Medulla oblongata (tissue), 1 donor: ENCODE measurements at regions not wholly inside any gene's neighbourhood (a gene's known extent, or its start where the extent isn't known, plus 50 kb on each side); places are given as distances from the start of the nearest gene placed in this dataset.

Source experiments
- DNase-seq: peaks from one replicate; pipeline ENCODE4 v3.0.0-alpha.2; 2015; ENCODE audit errors: extremely low spot score

DNA sequence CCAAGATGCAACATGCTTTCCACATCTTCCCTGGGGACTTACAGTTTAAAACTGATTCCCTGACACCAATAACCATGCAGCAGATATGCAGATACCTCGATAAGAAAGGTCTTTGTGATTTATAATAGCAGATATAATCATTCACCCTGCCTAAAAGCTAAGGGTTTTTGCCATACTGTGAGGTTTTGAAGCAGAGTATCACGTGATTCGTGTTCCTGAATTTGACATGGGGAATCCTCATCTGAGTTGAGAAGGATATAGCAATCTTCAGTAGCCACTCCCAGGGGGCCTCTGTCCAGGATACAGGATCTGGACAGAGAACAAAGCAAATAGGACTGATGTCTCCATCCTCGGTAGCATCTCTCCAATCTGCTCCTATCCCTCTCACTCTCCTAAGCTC, 79.1 kb upstream of the SDK2 start:
- no peak for DNase-seq

DNA sequence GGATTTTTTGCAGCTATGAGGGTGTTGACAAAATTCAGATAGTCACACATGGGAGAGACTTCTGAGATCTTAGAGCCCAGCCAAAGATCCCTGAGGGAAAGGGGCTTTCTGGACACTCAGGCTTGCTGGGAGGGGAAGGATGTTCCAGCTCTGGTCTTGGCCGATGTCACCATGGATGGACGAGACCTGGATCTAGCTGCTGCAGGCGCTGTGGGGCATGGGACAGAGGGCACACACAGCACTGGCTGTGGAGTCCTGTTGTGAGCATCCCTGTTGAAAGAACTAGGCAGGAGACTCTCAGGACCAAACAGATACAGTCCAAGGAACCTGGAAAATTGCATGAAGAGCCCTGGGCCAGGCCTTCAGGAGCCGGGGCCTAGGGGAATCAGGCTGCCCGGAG, 80.1 kb upstream of the SDK2 start:
- DNase-seq: no peak

- no peak for DNase-seq
These were observed 80.7 kb upstream of the SDK2 start for GRCh38 chr17:73724990-73725389.

- no peak for DNase-seq
These were observed 81.7 kb upstream of the SDK2 start for GRCh38 chr17:73725794-73726515.

DNA sequence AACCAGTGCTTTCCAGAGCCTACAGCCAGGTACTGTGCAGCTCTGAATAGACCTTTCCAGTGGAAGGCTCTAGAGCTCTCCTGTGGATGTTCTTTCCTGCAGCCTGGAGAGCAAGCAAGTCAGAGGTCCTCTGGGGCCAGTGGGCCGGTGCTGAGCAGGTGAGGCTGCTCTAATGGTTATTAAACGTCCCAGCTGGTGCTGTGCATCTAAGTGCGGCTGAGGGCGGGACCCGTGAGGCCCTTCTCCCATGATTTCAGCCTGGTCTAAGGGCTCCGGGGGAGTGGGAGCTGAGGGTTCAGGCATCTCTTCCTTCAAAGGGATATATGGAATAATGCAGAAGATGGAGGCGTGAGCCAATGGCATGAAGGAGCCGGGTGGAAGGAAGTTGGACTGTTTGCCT, 83.7 kb upstream of the SDK2 start:
- DNase-seq: no peak

- DNase-seq: no peak
These were observed 84.9 kb upstream of the SDK2 start for GRCh38 chr17:73729101-73729500.

DNA sequence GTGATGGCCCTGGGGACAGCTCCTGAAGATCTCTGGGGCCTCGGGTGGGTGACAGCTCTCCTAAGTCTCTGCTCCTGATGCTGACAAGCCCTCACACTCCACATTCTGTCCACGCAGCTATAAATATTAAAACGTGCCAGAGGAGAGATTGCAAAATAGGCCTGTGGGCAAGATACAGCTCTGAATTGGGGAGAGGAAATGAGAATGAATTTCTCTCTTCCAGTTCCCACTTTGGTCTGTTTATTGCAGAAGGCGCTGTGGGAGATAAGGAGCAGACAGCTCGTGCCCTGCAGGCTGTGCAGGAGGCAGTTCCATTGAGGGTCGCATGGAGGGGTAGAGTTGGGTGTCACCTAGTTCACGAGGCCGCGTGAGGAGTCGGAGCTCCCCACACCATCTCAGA, 87.5 kb upstream of the SDK2 start:
- DNase-seq: peak; percentile 18

DNA sequence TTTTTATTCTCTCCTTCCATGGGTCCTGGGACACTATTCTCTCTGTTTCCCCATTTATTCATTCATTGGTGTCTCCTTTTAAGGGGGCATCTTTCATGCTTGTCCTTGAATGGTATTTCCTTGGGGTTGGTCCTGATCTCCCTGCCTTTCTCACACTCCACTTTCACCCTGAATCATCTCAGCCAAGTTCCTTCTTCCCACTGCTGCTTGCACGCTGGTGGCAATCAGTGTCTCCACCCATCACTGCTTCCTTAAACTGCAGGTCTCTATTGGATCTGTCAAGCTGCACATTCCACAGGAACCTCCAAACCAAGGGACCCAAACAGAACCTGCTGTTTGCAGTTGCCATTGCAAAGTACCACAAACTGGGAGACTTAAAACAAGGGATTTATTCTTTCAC, 89.3 kb upstream of the SDK2 start:
- no peak for DNase-seq

GRCh38 chr17:73735245-73735644, 91.0 kb upstream of the SDK2 start:
- DNase-seq: no peak

- no peak for DNase-seq
These were observed 94.7 kb upstream of the SDK2 start for GRCh38 chr17:73738751-73739575.

GRCh38 chr17:73740370-73740769, 96.1 kb upstream of the SDK2 start:
- no peak for DNase-seq

GRCh38 chr17:73742948-73743381, 98.7 kb upstream of the SDK2 start:
- DNase-seq: no peak

GRCh38 chr17:73743518-73744201, 99.4 kb upstream of the SDK2 start:
- no peak for DNase-seq

DNA sequence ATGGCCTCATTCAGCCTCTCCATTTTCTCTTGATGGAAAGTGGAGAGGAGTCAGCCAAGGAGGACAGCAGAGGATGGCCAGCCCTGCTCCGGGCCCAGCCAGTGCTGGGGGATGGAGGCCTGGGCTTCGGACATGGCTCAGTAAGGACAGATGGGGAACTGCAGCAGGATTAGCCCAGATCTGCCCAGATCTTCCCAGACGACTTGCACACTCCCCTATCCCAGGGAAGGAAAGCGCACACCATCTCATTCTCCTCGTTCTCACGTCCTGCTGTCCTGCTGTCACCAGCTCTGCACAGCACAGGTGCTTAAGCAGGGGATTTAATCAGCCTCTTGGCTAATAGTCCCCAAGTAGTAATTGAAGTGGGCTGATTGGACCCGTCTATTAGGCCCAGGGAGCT, 100.2 kb upstream of the SDK2 start:
- no peak for DNase-seq

DNA sequence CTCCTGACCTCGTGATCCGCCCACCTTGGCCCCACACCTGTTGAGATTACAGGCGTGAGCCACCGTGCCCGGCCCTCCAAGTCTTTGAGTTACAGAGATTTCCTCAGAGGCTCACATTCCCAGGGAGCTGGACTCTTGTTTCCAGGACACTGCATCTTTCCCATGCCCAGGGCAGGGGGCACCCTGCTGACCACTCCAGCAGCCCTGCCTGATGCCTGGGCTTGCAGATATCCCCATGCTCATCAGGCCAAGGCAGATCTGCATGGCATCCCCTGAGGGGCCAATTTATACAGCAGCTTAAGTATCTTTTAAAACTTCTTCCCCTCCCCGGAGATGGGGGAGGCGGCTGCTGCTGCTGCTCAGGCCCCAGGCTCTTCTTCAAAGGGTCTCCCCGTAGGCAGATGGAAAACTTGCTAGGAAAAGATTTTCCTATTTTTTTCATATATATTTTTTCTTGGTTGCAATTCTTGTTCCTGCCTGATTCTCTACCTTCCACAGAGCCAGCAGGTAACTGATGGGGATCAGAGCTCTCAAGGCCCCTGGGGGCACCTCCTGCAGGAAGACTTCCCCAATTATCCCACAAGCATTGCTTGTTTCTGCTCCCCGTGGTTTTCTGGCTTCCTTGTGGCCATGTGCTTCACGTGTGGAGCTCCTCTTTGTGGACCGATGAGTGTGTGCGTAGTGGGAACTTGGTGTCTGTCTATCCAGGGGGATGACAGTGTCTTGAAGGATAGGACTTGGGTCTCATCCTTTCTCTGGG, 102.2 kb upstream of the SDK2 start:
- no peak for DNase-seq

- DNase-seq: no peak
These were observed 103.2 kb upstream of the SDK2 start for GRCh38 chr17:73747221-73748002.

DNA sequence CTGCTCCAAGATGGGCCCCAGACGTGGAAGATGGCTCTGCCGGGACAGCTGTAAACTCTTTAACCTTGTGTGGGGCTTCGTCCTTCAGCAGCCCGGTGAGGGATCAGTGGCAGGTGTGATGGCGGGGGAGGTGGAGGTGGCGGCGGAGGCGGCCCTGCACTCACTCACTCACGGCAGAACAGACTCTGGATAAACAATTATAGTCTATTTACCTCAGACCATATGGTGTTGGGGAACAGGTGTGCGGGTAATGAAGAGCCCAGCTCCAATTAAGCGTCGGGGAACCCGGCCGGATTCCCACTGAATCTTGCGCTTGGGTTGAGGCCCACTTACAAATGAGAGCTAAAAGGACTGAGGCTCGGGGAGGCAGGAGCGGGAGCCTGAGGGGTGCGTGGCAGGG, 104.3 kb upstream of the SDK2 start:
- no peak for DNase-seq

DNA sequence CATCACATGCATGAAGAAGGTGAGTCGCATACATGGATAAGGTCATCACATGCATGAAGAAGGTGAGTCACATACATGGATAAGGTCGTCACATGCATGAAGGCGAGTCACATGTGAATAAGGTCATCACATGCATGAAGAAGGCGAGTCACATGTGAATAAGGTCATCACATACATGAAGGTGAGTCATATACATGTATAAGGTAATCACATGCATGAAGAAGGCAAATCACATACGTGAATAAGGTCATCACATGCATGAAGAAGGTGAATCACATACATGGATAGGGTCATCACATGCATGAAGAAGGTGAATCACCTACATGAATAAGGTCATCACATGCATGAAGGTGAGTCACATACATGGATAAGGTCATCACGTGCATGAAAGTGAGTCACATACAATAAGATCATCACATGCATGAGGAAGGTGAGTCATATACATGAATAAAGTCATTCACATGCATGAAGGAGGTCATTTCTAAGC, 105.1 kb upstream of the SDK2 start:
- no peak for DNase-seq

DNA sequence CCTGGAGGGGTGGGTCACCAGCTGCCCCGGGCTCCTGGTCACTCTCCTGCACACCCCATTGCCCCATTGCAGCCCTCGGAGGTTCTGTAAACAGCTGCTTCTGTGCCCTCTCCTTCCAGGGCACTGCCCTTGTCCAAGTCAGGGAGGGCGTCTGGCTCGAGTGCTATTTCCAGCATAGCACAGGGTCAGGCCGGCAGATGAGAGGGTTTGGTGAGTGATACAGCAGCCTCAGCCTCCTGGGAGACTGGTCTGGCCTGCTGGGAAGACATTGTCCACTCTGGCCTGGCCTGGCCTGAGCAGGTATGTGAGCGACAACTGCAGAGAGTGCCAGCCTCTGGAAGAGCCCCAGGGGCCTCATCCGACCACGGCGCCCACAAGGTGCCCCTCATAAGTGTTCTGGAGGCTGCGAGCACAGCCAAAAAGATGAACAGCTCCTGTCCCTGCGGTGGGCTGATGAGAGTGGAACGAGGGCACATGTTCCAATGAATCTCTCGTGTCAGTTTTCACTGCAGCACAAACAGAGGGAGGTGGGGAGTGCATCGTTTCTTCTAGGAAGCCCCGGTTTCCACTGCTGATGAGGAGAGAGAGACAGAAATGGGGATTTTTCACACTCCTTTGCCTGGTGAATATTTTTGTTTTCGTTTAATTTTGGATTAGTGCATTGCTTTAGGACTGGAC, 105.8 kb upstream of the SDK2 start:
- DNase-seq: no peak

- DNase-seq: no peak
These were observed 106.7 kb upstream of the SDK2 start for GRCh38 chr17:73750975-73751374.
